ENCODE measurements at regions not wholly inside any gene's neighbourhood (a gene's known extent, or its start where the extent isn't known, plus 50 kb on each side); places are given as distances from the start of the nearest gene placed in this dataset.
"Not testable (repeated sequence)": the region's sequence is repeated elsewhere in the genome, so short reads cannot be mapped to it uniquely, and the experiment has no call there.

DNA sequence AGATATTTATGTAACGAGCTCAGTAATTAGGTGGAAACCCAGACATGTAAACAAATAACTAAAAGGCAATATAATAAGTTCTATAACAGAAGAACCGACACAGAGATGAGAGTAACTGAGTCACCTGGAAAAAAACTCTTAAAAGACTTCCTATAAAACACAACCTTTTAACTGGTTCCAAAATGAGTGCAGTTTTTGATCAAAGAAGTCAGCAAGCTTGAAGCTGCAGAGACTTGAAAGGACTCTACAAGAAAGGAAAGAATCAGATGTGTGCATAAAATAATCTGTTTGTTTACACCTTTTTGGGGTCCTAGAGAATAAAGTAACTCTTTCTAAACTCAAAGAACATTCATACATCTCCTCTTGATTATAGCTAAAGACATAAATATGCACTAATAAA, 560.4 kb upstream of the CCDC54 start:
- no peak for DNase-seq (ENCODE audit: low read depth in 2 of 2)

GRCh38 chr3:106817706-106818105, 559.5 kb upstream of the CCDC54 start:
- no peak for DNase-seq (ENCODE audit: low read depth in 2 of 2)

GRCh38 chr3:106819440-106819839, 557.8 kb upstream of the CCDC54 start:
- DNase-seq (ENCODE audit: low read depth in 2 of 2): no peak

DNA sequence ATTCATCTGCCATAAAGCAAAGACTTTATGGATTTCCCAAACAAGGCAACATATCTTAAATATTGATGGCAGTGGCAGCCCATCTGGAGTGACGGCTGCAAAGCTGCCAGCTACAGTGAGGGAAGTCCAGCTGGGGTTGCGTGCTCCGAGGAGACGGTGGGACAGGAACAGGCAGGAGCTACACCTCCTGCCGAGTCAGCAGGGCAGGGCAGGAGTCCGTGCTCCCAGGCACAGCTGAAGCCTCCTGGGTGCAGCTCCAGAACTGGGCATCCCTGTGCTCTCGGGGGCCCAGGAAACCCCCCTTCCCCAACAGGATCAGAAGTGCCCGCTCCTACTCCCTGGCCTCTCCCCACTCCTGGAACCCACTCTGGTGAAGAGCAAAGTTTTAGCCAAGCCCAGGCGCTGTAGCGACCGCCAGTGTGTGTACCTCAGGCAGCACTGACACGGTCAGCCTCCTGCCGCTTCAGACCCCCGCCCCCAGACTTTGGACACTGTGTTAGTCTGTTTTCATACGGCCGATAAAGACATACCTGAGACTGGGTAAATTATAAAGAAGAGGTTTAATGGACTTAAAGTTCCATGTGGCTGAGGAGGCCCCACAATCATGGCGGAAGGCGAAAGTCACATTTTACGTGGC, 556.4 kb upstream of the CCDC54 start:
- no peak for DNase-seq (ENCODE audit: low read depth in 2 of 2)

DNA sequence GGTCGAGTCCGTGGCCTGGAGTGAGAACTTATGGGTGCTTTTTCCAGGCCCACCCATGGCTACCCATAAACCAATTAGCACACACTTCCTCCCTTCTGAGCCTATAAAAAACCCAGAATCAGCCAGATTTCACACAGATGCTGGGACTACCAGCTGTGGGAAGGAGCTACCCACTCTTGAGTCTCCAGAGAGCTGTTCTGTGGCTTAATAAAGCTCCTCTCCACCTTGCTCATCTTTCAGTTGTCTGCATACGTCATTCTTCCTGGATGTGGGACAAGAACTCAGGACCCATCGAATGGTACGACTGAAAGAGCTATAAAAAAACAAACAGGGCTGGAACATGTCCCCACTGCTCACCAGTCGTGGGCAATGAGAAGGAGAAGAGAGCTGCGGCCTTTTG, 555.4 kb upstream of the CCDC54 start:
- no peak for DNase-seq (ENCODE audit: low read depth in 2 of 2)

DNA sequence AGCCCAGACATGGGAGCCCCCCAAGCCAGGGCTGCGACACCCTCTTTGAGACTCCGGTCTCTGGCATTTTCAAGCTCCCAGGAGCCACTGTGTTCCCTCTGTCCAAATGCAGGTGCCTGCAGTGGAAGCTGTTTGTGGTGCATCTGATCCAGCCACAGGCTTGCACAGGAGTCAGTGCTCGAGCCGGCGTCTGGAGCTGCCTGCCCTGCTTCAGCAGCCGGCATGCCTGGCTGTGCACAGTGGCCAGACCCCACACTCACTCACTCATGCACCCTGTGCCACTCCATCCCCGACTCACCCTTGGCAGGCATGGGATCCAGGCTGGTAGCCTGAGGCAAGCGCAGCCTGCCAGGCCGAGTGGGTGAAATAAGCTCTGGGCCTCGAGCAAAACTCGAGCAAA, 555.0 kb upstream of the CCDC54 start:
- DNase-seq (ENCODE audit: low read depth in 2 of 2): no peak

- no peak for DNase-seq (ENCODE audit: low read depth in 2 of 2)
Observed at GRCh38 chr3:106823701-106824100, 553.5 kb upstream of the CCDC54 start.

DNA sequence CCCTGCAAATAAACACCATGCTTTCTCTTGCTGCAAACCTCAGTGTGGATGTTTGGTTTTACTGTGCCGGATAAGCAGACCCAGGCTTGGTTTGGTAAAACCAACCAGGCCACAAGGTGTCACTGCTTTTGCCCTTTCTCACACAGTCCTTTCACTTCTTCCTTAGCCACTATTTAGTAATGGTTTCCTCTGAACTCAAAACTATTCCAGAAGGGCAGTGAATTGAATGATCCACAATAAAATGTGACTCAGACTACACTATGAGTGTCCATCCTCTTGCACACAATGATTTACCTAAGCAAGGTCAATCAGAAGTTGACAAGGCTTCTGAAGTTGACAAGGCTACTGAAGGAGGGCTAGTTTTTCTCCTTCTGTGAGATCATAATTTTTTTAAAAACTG, 552.4 kb upstream of the CCDC54 start:
- DNase-seq (ENCODE audit: low read depth in 2 of 2): no peak

DNA sequence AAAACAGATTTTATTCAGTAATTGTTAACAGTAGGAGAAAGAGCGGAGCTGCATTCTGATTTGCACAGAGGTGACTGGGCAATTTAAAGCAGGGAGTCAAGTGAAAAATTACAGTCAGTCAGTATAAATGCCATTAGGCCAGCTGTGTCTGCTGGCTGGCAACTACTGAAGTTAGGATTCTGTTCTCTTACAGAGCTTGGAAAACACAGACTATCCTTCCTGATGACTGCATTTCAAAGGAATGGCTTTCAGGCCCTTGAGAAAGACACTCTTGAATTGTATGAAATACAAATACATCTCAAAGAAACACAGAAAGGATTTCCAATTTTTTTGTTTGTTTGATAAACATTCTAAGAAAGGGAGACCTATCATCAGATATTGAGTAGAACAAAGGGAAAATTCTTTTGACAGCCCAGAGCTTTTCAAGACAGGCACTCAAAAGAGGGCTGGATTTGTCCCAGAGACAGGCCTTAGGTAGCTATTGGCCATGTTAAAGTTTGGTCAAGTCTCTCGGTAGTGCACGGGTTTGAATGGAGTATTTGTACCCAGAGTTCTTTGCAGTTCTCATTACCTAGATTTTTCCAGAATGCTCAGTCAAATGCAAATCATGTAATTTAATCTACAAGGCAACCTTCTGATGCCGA, 551.2 kb upstream of the CCDC54 start:
- no peak for DNase-seq (ENCODE audit: low read depth in 2 of 2)

GRCh38 chr3:106826791-106827311, 550.4 kb upstream of the CCDC54 start:
- DNase-seq (ENCODE audit: low read depth in 2 of 2): no peak

DNA sequence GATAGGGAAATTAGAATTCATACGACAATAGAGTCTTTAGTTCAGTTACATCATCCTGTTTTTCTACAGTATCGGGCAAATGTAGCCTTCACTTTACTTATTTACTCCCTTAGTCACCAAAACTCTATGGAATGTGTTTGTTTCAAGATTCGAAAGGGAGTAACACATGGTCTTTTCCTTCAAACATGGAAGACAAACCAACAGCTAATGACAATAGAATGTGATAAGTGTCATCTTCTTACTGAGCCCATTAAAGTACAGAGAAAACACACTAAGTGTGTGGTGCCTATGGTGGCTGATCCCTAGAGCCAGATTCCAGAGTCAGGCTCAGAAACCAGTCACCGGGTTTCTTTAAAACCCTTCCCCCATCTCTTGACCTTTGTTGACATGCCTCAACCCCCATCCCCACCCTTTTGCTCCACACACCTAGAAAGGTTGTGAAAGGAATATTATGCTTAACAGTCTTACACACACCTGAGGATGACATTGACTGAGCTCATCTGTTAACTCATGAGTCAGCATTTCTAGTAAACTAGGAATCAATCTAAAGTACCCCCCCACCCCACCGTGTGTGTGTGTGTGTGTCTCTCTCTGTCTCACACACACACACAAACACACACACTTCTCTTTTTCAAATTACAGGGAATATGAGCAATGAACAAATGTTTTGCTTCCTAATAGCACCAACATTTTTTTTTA, 549.6 kb upstream of the CCDC54 start:
- no peak for DNase-seq (ENCODE audit: low read depth in 2 of 2)

- no peak for DNase-seq (ENCODE audit: low read depth in 2 of 2)
Observed at GRCh38 chr3:106829206-106829605, 548.0 kb upstream of the CCDC54 start.

GRCh38 chr3:106830334-106830733, 546.9 kb upstream of the CCDC54 start:
- DNase-seq (ENCODE audit: low read depth in 2 of 2): no peak

DNA sequence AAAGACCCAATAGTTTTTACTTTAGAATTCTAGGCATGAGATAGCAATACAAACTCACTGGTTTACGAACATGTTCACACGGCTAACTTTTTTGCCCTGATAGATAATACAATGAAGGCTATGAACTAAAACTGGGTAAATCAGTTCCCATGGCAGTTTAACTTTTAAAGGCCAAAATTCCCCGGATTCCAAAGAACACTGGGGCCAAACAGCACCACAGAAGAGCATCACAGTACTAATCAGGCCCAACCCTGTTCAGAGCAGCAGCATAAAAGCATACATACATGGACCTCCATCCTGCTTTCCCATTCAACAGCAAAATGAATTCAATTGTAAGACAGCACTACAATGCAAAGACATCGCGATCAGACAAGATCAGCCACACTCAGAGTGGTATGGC, 540.3 kb upstream of the CCDC54 start:
- no peak for DNase-seq (ENCODE audit: low read depth in 2 of 2)

DNA sequence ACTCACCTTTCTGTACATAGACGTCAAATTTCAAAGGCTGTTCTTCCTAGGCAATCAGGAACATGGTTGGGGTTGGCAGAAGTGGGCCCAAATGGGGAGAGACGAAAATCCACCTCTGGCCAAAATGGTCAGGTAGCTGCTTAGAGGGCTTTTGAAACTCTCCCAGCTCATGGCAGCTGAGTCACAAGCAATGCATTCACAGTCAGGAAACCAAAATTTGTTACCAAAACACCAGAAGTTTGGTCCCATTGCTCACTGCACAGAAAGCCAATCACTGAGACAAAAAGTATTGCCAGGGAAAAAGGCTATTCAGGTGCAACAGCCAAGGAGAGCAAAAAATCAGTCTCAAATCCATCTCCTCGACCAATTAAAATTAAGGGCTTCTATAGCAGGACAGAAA, 539.6 kb upstream of the CCDC54 start:
- DNase-seq (ENCODE audit: low read depth in 2 of 2): no peak

GRCh38 chr3:106839576-106840280, 537.5 kb upstream of the CCDC54 start:
- no peak for DNase-seq (ENCODE audit: low read depth in 2 of 2)

GRCh38 chr3:106840319-106840718, 536.9 kb upstream of the CCDC54 start:
- no peak for DNase-seq (ENCODE audit: low read depth in 2 of 2)

GRCh38 chr3:106842151-106842550, 535.1 kb upstream of the CCDC54 start:
- no peak for DNase-seq (ENCODE audit: low read depth in 2 of 2)

DNA sequence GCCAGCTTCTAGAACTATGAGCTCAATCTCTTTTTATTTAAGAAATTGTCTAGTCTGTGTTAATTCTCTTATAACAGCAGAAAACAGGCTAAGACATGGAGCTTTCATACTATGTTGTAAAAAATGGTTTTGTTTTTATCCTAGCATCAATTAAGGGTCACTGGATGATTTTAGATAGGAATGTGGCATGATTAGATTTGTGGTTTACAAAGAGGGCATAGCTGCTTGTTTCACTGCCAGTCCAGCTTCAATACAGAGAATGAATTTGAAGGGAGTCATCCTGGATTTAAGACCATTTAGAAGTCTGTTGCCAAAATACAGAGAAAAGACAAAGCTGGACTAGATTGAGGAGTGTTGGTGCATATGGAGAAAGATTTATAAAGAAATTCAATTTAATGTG, 532.6 kb upstream of the CCDC54 start:
- no peak for DNase-seq (ENCODE audit: low read depth in 2 of 2)

DNA sequence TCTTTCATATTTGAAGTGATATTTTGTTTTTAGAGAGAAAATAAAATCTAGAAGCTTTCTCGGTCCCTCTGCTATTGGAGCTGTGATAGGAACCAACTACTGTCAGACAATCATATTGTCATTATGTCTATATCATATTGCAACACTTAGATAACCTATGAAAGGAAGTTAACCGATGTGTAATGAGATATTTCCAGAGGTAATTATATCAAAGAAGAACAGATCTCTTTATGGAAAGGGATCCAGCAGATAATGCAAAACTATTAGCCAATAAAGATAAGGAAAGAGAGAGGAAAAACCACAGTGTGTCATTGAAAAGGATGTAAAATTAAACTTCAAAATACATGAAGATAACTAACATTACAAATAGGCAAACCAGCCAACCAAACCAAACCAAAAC, 529.1 kb upstream of the CCDC54 start:
- no peak for DNase-seq (ENCODE audit: low read depth in 2 of 2)

DNA sequence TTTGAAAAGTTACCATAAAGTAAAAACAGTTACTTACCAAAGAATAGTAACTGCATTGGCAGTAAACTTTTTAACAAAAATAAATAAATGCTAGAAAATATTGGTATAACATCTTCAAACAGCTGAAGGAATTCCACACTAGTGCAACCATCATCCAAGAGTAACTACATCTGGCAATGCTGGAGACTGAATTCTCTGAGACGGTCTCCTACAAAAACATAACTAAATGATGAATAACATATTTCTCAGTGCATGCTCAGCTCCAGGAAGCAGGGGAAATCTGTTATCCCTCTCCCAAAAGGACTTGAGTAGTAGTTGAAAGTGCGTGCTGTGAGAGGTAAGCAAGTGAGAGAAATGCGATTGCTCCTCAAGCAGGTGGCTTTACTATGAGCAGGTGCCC, 526.8 kb upstream of the CCDC54 start:
- no peak for DNase-seq (ENCODE audit: low read depth in 2 of 2)

GRCh38 chr3:106858321-106858720, 518.9 kb upstream of the CCDC54 start:
- not testable (repeated sequence) for DNase-seq (ENCODE audit: low read depth in 2 of 2)

Data from stimulated activated CD4-positive, alpha-beta T cell treated with anti-CD3 and anti-CD28 coated beads, Interleukin-12 subunit alpha, Interleukin-12 subunit beta, amount 100 ng/mL, for 24 hours (primary cell).